Gastroesophageal sphincter (tissue), 4 donors: ENCODE measurements at regions not wholly inside any gene's neighbourhood (a gene's known extent, or its start where the extent isn't known, plus 50 kb on each side); places are given as distances from the start of the nearest gene placed in this dataset.

ENCODE experiments used
- ATAC-seq: fragments of 150-250 bp; one replicate; pipeline ENCODE4 v1.9.1; 2016; ENCODE audit warnings: mild to moderate bottlenecking, moderate library complexity
- H3K27ac ChIP-seq, 4 donors: fragments of 200-600 bp; sonication (generic) in 3 of 4; 1 replicate in 3 of 4; 2 replicates in 1 of 4; pipeline ENCODE4 v1.5.1; 2016 to 2019
- H3K27me3 ChIP-seq: fragments of 200-600 bp; sonication (generic); one replicate; pipeline ENCODE4 v1.5.1; 2019
- H3K36me3 ChIP-seq, 2 donors: fragments of 200-600 bp; sonication (generic); one replicate each; pipeline ENCODE4 v1.5.1; 2019; ENCODE audit warnings: control low read depth in 1 of 2
- H3K4me1 ChIP-seq, 3 donors: fragments of 200-600 bp; sonication (generic); 1 replicate in 2 of 3; 2 replicates in 1 of 3; pipeline ENCODE4 v1.5.1; 2016 to 2019; ENCODE audit warnings: control low read depth in 2 of 3
- H3K4me3 ChIP-seq, 2 donors: fragments of 200-600 bp; sonication (generic); one replicate each; pipeline ENCODE4 v1.5.1; 2019; ENCODE audit warnings: mild to moderate bottlenecking in 1 of 2, moderate library complexity in 1 of 2
- H3K9me3 ChIP-seq, 3 donors: fragments of 200-600 bp; sonication (generic); one replicate each; pipeline ENCODE4 v1.5.1; 2017 to 2019; ENCODE audit warnings: control low read depth in 2 of 3
- CTCF ChIP-seq, 4 experiments: fragments of 200-600 bp in 2 of 4; fragments of 450-650 bp in 2 of 4; sonication (generic) in 1 of 4; IDR thresholded peaks; one replicate each; pipeline ENCODE4 v1.5.1; 2017 to 2019; ENCODE audit warnings: antibody characterized with exemption in 4 of 4, mild to moderate bottlenecking in 2 of 4, moderate library complexity in 2 of 4
- EP300 ChIP-seq: sonication (generic); formaldehyde crosslinking; IDR thresholded peaks from one replicate; pipeline ENCODE4 v1.6.1; 2017; ENCODE audit warnings: antibody characterized with exemption, mild to moderate bottlenecking
- POLR2A ChIP-seq, 2 donors: fragments of 450-650 bp; IDR thresholded peaks; one replicate each; pipeline ENCODE4 v1.6.1; 2017; ENCODE audit warnings: antibody characterized with exemption in 2 of 2, mild to moderate bottlenecking in 2 of 2, moderate library complexity in 1 of 2
- POLR2AphosphoS5 ChIP-seq: sonication (generic); formaldehyde crosslinking; IDR thresholded peaks from one replicate; pipeline ENCODE4 v1.6.1; 2017; ENCODE audit warnings: antibody characterized with exemption
- WGBS, 2 donors: methylation state at CpG; one replicate each; pipeline ENCODE4 v1.1.5; 2018; ENCODE audit warnings: low coverage in 1 of 2; 5-methylcytosine and 5-hydroxymethylcytosine counted together

GRCh38 chr20:54340667-54341081 is 132.8 kb downstream of the PFDN4 start:
- Histone ChIP-seq H3K4me1 (peaks cover 5 to 16% (median 6%) of the 10 kb centered on the region in 3 donors), H3K36me3 (no peaks in the 10 kb centered on the region), H3K9me3 (no peaks in the 10 kb centered on the region), H3K27ac (no peak overlapping the region), H3K4me3 (no peak overlapping the region), H3K27me3 (no peaks in the 10 kb centered on the region)
- TF ChIP-seq POLR2A (IDR thresholded peaks at IDR 0.05), result no peak
- no peak for TF ChIP-seq EP300
- no peak for TF ChIP-seq POLR2AphosphoS5
- TF ChIP-seq CTCF (IDR thresholded peaks at IDR 0.05), result no peak
- no peak for ATAC-seq
- WGBS, 2 donors, result 28 to 46% methylated on average over 4 of the region's 4 CpGs

GRCh38 chr20:54342258-54342920 is 133.0 kb upstream of the DOK5 start:
- Histone ChIP-seq H3K4me1 (peaks cover 5 to 19% (median 6%) of the 10 kb centered on the region in 3 donors), H3K27ac (no peak overlapping the region), H3K4me3 (no peak overlapping the region), H3K9me3 (no peaks in the 10 kb centered on the region), H3K27me3 (no peaks in the 10 kb centered on the region), H3K36me3 (no peaks in the 10 kb centered on the region)
- 88 to 98% methylated on average over 5 of the region's 5 CpGs for WGBS, 2 donors
- no peak for ATAC-seq
- TF ChIP-seq POLR2A (IDR thresholded peaks at IDR 0.05), result no peak
- TF ChIP-seq CTCF (IDR thresholded peaks at IDR 0.05), result no peak
- TF ChIP-seq EP300, result no peak
- TF ChIP-seq POLR2AphosphoS5, result no peak

GRCh38 chr20:54343099-54343498 is 132.3 kb upstream of the DOK5 start:
- Histone ChIP-seq H3K27me3 (no peaks in the 10 kb centered on the region), H3K4me3 (no peak overlapping the region), H3K36me3 (no peaks in the 10 kb centered on the region), H3K9me3 (no peaks in the 10 kb centered on the region), H3K27ac (no peak overlapping the region), H3K4me1 (peaks cover 5 to 19% (median 6%) of the 10 kb centered on the region in 3 donors)
- no peak for TF ChIP-seq POLR2A (IDR thresholded peaks at IDR 0.05)
- TF ChIP-seq CTCF (IDR thresholded peaks at IDR 0.05), result no peak
- TF ChIP-seq POLR2AphosphoS5, result no peak
- no peak for TF ChIP-seq EP300
- ATAC-seq, result no peak
- 79 to 82% methylated on average over 2 to 4 of the region's 4 CpGs for WGBS, 2 donors

GRCh38 chr20:54343634-54344033 is 131.8 kb upstream of the DOK5 start:
- TF ChIP-seq POLR2AphosphoS5, result no peak
- no peak for TF ChIP-seq POLR2A (IDR thresholded peaks at IDR 0.05)
- TF ChIP-seq CTCF (IDR thresholded peaks at IDR 0.05), result no peak
- no peak for TF ChIP-seq EP300
- Histone ChIP-seq H3K27ac (no peak overlapping the region), H3K36me3 (no peaks in the 10 kb centered on the region), H3K9me3 (no peaks in the 10 kb centered on the region), H3K4me3 (no peak overlapping the region), H3K27me3 (no peaks in the 10 kb centered on the region), H3K4me1 (peaks cover 5 to 19% (median 6%) of the 10 kb centered on the region in 3 donors)
- ATAC-seq, result no peak
- WGBS, 2 donors, result 83 to 89% methylated on average over 1 of the region's 1 CpG

GRCh38 chr20:54344832-54345231 is 130.6 kb upstream of the DOK5 start:
- no peak for ATAC-seq
- TF ChIP-seq EP300 (no peak), CTCF (IDR thresholded peaks at IDR 0.05) (no peak), POLR2AphosphoS5 (no peak), POLR2A (IDR thresholded peaks at IDR 0.05) (no peak)
- no peak overlapping the region for H3K4me3 ChIP-seq
- no peaks in the 10 kb centered on the region for H3K27me3 ChIP-seq
- H3K9me3 ChIP-seq, result no peaks in the 10 kb centered on the region
- 54 to 62% methylated on average over 2 of the region's 2 CpGs for WGBS, 2 donors
- H3K27ac ChIP-seq, result no peak overlapping the region
- H3K4me1 ChIP-seq, result peaks cover 5 to 19% (median 6%) of the 10 kb centered on the region in 3 donors
- H3K36me3 ChIP-seq, result no peaks in the 10 kb centered on the region
